Spleen (tissue), 11 donors: ENCODE measurements at regions not wholly inside any gene's neighbourhood (a gene's known extent, or its start where the extent isn't known, plus 50 kb on each side); places are given as distances from the start of the nearest gene placed in this dataset.

Source experiments
- DNase-seq: peaks from one replicate; pipeline ENCODE4 v3.0.0-alpha.2; 2020
- H3K27ac ChIP-seq, 8 donors: fragments of 200-600 bp; sonication (generic) in 7 of 8; 1 replicate in 4 of 8; 2 replicates in 4 of 8; pipeline versions ENCODE4 v1.5.0 to v1.8.0; 2016 to 2021; ENCODE audit warnings: inconsistent platforms in 4 of 8, mild to moderate bottlenecking in 4 of 8, moderate library complexity in 1 of 8
- H3K27me3 ChIP-seq, 7 donors: fragments of 200-600 bp; sonication (generic) in 6 of 7; replicated peaks in 1 of 7; 1 replicate in 4 of 7; 2 replicates in 3 of 7; pipeline versions ENCODE4 v1.5.0 to v1.8.0; 2016 to 2021; ENCODE audit warnings: inconsistent platforms in 3 of 7, mild to moderate bottlenecking in 1 of 7
- H3K36me3 ChIP-seq, 6 donors: fragments of 200-600 bp; sonication (generic) in 5 of 6; 1 replicate in 4 of 6; 2 replicates in 2 of 6; pipeline versions ENCODE4 v1.5.0 to v1.8.0; 2016 to 2021; ENCODE audit warnings: inconsistent platforms in 2 of 6
- H3K4me1 ChIP-seq, 6 donors: fragments of 200-600 bp; sonication (generic) in 5 of 6; 1 replicate in 3 of 6; 2 replicates in 3 of 6; pipeline versions ENCODE4 v1.5.0 to v1.8.0; 2016 to 2021; ENCODE audit warnings: inconsistent platforms in 3 of 6
- H3K4me3 ChIP-seq, 8 donors: fragments of 200-600 bp; sonication (generic) in 7 of 8; 1 replicate in 4 of 8; 2 replicates in 4 of 8; pipeline versions ENCODE4 v1.5.0 to v1.8.0; 2016 to 2021; ENCODE audit warnings: inconsistent platforms in 4 of 8, mild to moderate bottlenecking in 4 of 8, moderate library complexity in 2 of 8
- H3K9me3 ChIP-seq, 8 donors: fragments of 200-600 bp; sonication (generic) in 7 of 8; 1 replicate in 4 of 8; 2 replicates in 4 of 8; pipeline versions ENCODE4 v1.5.0 to v1.8.0; 2016 to 2021; ENCODE audit warnings: inconsistent platforms in 4 of 8
- POLR2A ChIP-seq, 3 donors: fragments of 450-650 bp; IDR thresholded peaks; one replicate each; pipeline ENCODE4 v1.5.1; 2017; ENCODE audit warnings: antibody characterized with exemption in 3 of 3, mild to moderate bottlenecking in 1 of 3
- POLR2AphosphoS5 ChIP-seq, 3 donors: sonication (generic); formaldehyde crosslinking; IDR thresholded peaks; one replicate each; pipeline ENCODE4 v1.5.1; 2017; ENCODE audit warnings: antibody characterized with exemption in 3 of 3
- WGBS, 5 donors: extraction: QIAGEN DNeasy Blood & Tissue Kit in 3 of 5; methylation state at CpG; one replicate each; pipeline versions ENCODE4 v1.1.5 to v1.1.7; 2013 to 2018; 5-methylcytosine and 5-hydroxymethylcytosine counted together
- intact Hi-C: fragments of 100-400 bp; cut with DNase I; formaldehyde crosslinking; loops from one replicate; pipeline ENCODE4 v1.15.0; 2023; ENCODE audit warnings: low total_unique reads
- TF ChIP-seq, protein P1 (sequence below), 11 experiments: fragments of 200-600 bp in 7 of 11; fragments of 450-650 bp in 4 of 11; sonication (generic) in 4 of 11; IDR thresholded peaks in 8 of 11; conservative IDR thresholded peaks in 3 of 11; 1 replicate in 7 of 11; 2 replicates in 4 of 11; pipeline versions ENCODE4 v1.4.0 to v1.8.0; 2016 to 2021; ENCODE audit warnings: antibody characterized with exemption in 11 of 11, inconsistent platforms in 4 of 11, mild to moderate bottlenecking in 1 of 11
- donor health status: healthy with polysubstance abuse.
- donor health status: DM: no; HTN: no; CAD: no; lungs with moderate emphysema.
- donor health status: DM: no; HTN: no; CAD: no.
- donor health status: Bipolar disorder and iron deficiency.
- donor health status: healthy.
- donor health status: DM: no; HTN: no; CAD: no.
- donor health status: DM: yes; HTN: yes; CAD: no.

DNA sequence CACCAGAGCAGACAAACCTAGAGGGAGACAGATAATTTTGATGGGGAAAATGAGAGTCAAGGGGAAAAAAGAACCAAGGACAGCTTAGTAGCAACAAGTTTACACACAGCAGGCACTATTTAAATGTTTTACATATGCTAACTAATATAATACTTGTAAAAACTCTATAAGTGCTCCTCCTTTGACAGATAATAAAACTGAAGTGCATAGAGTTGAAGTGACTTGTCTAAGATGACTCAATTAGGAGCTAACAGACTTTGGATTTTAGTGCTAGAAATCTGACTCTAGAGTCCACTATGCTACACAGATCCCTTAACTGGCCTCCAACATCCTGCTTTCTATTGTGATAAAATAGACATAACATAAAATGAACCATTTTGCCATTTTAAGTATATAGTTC, 506.9 kb downstream of the SATB2 start:
- peaks cover 0 to 6% (median 0%) of the 10 kb centered on the region in 8 donors for H3K9me3 ChIP-seq
- intact Hi-C loops: no loop called here
- no peak overlapping the region for H3K27ac ChIP-seq
- no peaks in the 10 kb centered on the region for H3K36me3 ChIP-seq
- H3K27me3 ChIP-seq: no peaks in the 10 kb centered on the region
- DNase-seq: no peak
- TF ChIP-seq POLR2AphosphoS5 (IDR thresholded peaks at IDR 0.05): no peak
- no peak for TF ChIP-seq POLR2A (IDR thresholded peaks at IDR 0.05)
- TF ChIP-seq, protein P1, sequence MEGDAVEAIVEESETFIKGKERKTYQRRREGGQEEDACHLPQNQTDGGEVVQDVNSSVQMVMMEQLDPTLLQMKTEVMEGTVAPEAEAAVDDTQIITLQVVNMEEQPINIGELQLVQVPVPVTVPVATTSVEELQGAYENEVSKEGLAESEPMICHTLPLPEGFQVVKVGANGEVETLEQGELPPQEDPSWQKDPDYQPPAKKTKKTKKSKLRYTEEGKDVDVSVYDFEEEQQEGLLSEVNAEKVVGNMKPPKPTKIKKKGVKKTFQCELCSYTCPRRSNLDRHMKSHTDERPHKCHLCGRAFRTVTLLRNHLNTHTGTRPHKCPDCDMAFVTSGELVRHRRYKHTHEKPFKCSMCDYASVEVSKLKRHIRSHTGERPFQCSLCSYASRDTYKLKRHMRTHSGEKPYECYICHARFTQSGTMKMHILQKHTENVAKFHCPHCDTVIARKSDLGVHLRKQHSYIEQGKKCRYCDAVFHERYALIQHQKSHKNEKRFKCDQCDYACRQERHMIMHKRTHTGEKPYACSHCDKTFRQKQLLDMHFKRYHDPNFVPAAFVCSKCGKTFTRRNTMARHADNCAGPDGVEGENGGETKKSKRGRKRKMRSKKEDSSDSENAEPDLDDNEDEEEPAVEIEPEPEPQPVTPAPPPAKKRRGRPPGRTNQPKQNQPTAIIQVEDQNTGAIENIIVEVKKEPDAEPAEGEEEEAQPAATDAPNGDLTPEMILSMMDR (IDR thresholded peaks at IDR 0.05 in 8 of 11, conservative IDR thresholded peaks at IDR 0.05 in 3 of 11): no peak
- no peaks in the 10 kb centered on the region for H3K4me1 ChIP-seq
- no peak overlapping the region for H3K4me3 ChIP-seq

DNA sequence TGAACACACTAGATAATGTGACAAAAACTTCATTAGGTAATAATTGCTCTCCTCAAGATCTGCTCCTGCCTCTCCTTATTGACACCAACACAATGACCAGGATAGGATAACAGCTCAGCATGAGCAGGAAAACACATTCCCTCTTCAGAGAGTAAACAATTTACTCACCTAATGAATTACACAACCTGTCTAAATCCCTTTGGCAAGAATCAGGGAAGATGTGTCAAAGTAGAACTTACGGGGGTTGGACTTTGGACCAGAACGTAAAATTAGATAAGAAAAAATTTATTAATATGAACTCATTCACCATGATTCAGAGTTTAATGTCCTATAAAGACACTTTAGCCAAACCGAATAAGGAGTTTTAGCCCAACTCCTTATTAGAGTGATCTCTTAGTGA, 512.2 kb downstream of the SATB2 start:
- DNase-seq: no peak
- no peak overlapping the region for H3K27ac ChIP-seq
- intact Hi-C loops: no loop called here
- no peaks in the 10 kb centered on the region for H3K27me3 ChIP-seq
- H3K9me3 ChIP-seq: peaks cover 0 to 6% (median 0%) of the 10 kb centered on the region in 8 donors
- no peaks in the 10 kb centered on the region for H3K4me1 ChIP-seq
- TF ChIP-seq POLR2A (IDR thresholded peaks at IDR 0.05) (no peak), POLR2AphosphoS5 (IDR thresholded peaks at IDR 0.05) (no peak)
- no peak overlapping the region for H3K4me3 ChIP-seq
- no peaks in the 10 kb centered on the region for H3K36me3 ChIP-seq
- WGBS, 5 donors: 82 to 91% (median 87%) methylated on average over 3 of the region's 3 CpGs

DNA sequence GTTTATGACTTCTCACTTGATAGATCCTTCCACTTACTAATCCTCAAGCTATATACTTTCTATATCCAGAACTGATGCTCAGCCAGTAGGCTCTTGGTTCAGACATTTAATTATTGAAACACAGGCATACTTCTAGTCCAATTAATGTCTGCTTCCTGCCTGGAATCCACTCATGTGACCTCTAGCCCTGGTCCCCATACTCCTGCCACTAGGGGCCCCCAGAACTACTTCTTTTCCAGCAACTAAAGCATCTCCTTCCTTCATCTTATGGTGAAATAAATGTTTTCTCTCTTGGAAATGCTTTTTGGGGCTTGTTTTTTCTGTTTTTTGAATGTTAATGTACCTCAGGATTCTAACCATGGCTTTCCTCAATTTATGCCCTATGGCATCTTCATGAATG, 527.6 kb downstream of the SATB2 start:
- intact Hi-C loops: no loop called here
- H3K36me3 ChIP-seq: no peaks in the 10 kb centered on the region
- no peak overlapping the region for H3K4me3 ChIP-seq
- TF ChIP-seq, protein P1 (IDR thresholded peaks at IDR 0.05 in 8 of 11, conservative IDR thresholded peaks at IDR 0.05 in 3 of 11): no peak
- TF ChIP-seq POLR2A (IDR thresholded peaks at IDR 0.05) (no peak), POLR2AphosphoS5 (IDR thresholded peaks at IDR 0.05) (no peak)
- H3K27ac ChIP-seq: no peak overlapping the region
- H3K27me3 ChIP-seq: no peaks in the 10 kb centered on the region
- H3K9me3 ChIP-seq: peaks cover 0 to 22% (median 13%) of the 10 kb centered on the region in 8 donors
- no peak for DNase-seq
- H3K4me1 ChIP-seq: no peaks in the 10 kb centered on the region

DNA sequence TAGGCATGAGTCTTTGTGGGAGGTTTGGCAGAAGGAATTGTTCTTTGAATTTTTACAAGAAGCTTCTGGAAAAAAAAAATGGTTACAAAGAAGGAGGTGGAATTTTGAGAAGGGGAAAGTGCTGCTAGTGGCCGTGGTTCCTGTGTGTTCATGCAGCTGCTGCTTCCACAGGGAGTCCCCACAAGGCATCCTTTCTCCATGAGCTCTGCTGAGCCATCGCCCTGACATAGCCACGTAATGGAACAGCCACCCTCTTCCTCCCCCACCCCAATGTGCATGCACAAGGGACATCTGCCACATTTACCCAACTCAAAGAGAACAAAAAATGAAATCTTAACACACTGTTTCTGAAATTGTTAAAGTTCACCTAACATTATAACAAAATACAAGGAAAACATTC, 529.7 kb downstream of the SATB2 start:
- Histone ChIP-seq H3K27ac (no peak overlapping the region), H3K36me3 (no peaks in the 10 kb centered on the region), H3K4me3 (no peak overlapping the region), H3K4me1 (no peaks in the 10 kb centered on the region), H3K9me3 (peaks cover 0 to 13% (median 9%) of the 10 kb centered on the region in 8 donors), H3K27me3 (no peaks in the 10 kb centered on the region)
- TF ChIP-seq POLR2A (IDR thresholded peaks at IDR 0.05) (no peak), POLR2AphosphoS5 (IDR thresholded peaks at IDR 0.05) (no peak)
- TF ChIP-seq, protein P1 (IDR thresholded peaks at IDR 0.05 in 8 of 11, conservative IDR thresholded peaks at IDR 0.05 in 3 of 11): no peak
- intact Hi-C loops: no loop called here
- 36 to 57% (median 53%) methylated on average over 3 of the region's 3 CpGs for whole genome bisulfite sequencing, 5 donors
- DNase-seq: no peak
